Natural killer cell treated with Interleukin-12 subunit alpha and Interleukin-12 subunit beta and Interleukin-15 and Interleukin-18, amount 100 ng/mL, for 72 hours (primary cell): ENCODE measurements at regions not wholly inside any gene's neighbourhood (a gene's known extent, or its start where the extent isn't known, plus 50 kb on each side); places are given as distances from the start of the nearest gene placed in this dataset.
"Not testable (repeated sequence)": the region's sequence is repeated elsewhere in the genome, so short reads cannot be mapped to it uniquely, and the experiment has no call there.

Source experiments
- ATAC-seq, 2 donors: fragments of 150-1000 bp; cut with Tn5 transposase in 1 of 2; sonication (Bioruptor Pico), chemical (Tn5 transposase) in 1 of 2; 2 replicates each; pipeline ENCODE4 v1.10.0; 2021
- DNase-seq: peaks from one replicate; pipeline ENCODE4 v3.0.0; 2022; ENCODE audit warnings: low spot score
- H3K27ac Mint-ChIP-seq, 2 donors: 1 replicate in 1 of 2; 2 replicates in 1 of 2; pipeline ENCODE4 v1.8.0; 2022; ENCODE audit warnings: mixed read lengths in 2 of 2, mild to moderate bottlenecking in 1 of 2, moderate library complexity in 1 of 2
- H3K27me3 Mint-ChIP-seq, 2 donors: 1 replicate in 1 of 2; 2 replicates in 1 of 2; pipeline ENCODE4 v1.8.0; 2022; ENCODE audit warnings: mixed read lengths in 2 of 2
- H3K36me3 Mint-ChIP-seq: one replicate; pipeline ENCODE4 v1.8.0; 2022; ENCODE audit warnings: mixed read lengths
- H3K4me1 Mint-ChIP-seq, 2 donors: 1 replicate in 1 of 2; 2 replicates in 1 of 2; pipeline ENCODE4 v1.8.0; 2022; ENCODE audit warnings: low read depth in 2 of 2, mixed read lengths in 2 of 2, mild to moderate bottlenecking in 1 of 2
- H3K4me3 Mint-ChIP-seq: one replicate; pipeline ENCODE4 v1.8.0; 2022; ENCODE audit warnings: mixed read lengths
- H3K9me3 Mint-ChIP-seq: 2 replicates; pipeline ENCODE4 v1.8.0; 2022; ENCODE audit warnings: mixed read lengths

- ATAC-seq: no peak
- Mint-ChIP-seq H3K27me3 (no peaks in the 10 kb centered on the region), H3K27ac (no peak overlapping the region), H3K9me3 (peaks cover 25% of the 10 kb centered on the region), H3K36me3 (no peaks in the 10 kb centered on the region), H3K4me1 (no peaks in the 10 kb centered on the region), H3K4me3 (no peak overlapping the region)
- DNase-seq: no peak
Observed at GRCh38 chr4:66416425-66416824, 746.1 kb upstream of the EPHA5 start.

DNA sequence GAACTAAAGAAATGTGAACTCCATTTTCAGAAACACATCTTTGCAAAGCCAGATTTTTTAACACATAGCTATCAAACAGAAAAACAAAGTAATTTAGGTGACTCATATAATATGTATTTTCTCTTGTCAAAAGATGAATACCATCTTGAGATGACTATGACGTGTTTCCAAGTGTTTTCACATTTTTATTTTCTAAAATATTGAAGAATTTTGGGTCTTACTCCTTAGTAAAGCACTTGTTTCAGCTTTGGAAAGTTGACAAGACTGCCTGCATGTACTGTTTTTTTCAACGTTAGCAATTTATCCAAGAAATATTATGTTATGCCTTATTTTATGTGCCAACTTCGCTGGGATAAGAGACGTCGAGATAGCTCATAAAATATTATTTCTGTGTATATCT lies 733.9 kb upstream of the EPHA5 start:
- no peaks in the 10 kb centered on the region for H3K27me3 Mint-ChIP-seq
- no peak for DNase-seq
- H3K4me3 Mint-ChIP-seq: no peak overlapping the region
- peaks cover 3% of the 10 kb centered on the region for H3K9me3 Mint-ChIP-seq
- H3K4me1 Mint-ChIP-seq: no peaks in the 10 kb centered on the region
- no peak overlapping the region for H3K27ac Mint-ChIP-seq
- ATAC-seq: no peak
- H3K36me3 Mint-ChIP-seq: no peaks in the 10 kb centered on the region

GRCh38 chr4:66376921-66377320 lies 706.6 kb upstream of the EPHA5 start:
- Mint-ChIP-seq H3K4me1 (no peaks in the 10 kb centered on the region), H3K4me3 (no peak overlapping the region), H3K27ac (no peak overlapping the region), H3K36me3 (no peaks in the 10 kb centered on the region), H3K9me3 (peaks cover 15% of the 10 kb centered on the region), H3K27me3 (no peaks in the 10 kb centered on the region)
- DNase-seq (no peak), ATAC-seq (no peak)

DNA sequence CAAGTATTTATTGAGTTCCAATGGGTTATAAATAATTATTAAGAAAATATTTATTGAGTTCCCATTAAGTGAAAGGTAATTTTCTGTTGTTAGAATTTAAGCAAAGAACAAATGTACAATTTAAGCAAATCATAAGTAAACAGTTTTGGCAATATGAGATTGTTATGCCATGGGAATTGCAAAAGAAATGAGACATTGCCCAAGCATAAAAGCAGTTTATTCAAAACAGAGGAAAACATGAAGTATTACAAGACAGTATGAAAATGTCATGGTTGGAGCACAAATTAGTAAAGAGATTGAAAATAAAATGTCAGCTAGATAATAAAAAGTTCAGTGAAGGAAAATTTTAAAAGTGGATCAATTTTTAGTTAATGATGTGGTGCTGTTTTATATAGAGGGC lies 706.1 kb upstream of the EPHA5 start:
- Mint-ChIP-seq H3K9me3 (peaks cover 15% of the 10 kb centered on the region), H3K27ac (no peak overlapping the region)

DNA sequence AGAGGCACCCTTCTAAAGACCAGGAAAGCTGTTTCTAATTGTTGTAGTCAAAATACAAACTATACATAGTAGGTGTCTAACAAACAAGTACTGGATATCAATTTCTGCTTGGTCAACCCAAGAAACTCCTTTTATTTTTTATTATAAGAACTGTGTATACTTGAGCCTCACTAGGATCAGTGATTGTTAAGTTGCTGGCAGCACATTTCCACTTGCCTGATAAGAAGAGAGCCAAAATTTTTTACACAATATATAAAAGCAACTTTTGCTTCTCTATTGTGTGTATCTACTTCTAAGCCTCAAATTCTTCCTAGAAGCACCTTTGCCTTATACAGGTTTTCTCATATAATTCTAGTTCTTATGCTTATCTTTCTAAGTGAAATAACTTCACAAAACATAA lies 703.0 kb upstream of the EPHA5 start:
- H3K9me3 Mint-ChIP-seq: peaks cover 6% of the 10 kb centered on the region
- no peaks in the 10 kb centered on the region for H3K36me3 Mint-ChIP-seq
- DNase-seq: no peak
- no peak overlapping the region for H3K4me3 Mint-ChIP-seq
- no peaks in the 10 kb centered on the region for H3K4me1 Mint-ChIP-seq
- no peak overlapping the region for H3K27ac Mint-ChIP-seq
- no peaks in the 10 kb centered on the region for H3K27me3 Mint-ChIP-seq
- no peak for ATAC-seq

More for the DNA sequence above, 706.1 kb upstream of the EPHA5 start:
- no peaks in the 10 kb centered on the region for H3K27me3 Mint-ChIP-seq
- no peaks in the 10 kb centered on the region for H3K36me3 Mint-ChIP-seq
- no peak for ATAC-seq
- no peak overlapping the region for H3K4me3 Mint-ChIP-seq
- DNase-seq: no peak
- no peaks in the 10 kb centered on the region for H3K4me1 Mint-ChIP-seq

DNA sequence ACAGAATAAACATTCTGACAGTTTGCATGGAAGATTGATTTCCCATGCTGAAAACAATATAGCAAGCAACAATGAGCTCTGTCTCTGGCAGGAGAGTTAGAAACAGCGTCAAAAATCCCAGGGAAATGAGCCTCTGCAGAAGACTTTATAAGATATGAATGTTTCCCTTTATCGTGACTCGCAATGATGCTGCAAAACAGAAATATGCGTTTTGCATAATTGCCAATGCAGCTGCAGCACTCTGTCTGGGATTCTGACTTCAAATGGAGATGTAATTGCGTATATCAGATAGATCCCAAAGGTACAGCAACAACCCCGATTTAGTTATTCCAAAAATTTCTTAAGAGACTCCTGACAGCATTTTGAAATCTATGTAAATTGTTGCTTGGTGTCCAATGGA lies 702.4 kb upstream of the EPHA5 start:
- H3K4me1 Mint-ChIP-seq: no peaks in the 10 kb centered on the region

GRCh38 chr4:66367043-66367660 lies 696.9 kb upstream of the EPHA5 start:
- ATAC-seq (no peak), DNase-seq (no peak)
- Mint-ChIP-seq H3K36me3 (no peaks in the 10 kb centered on the region), H3K27me3 (no peaks in the 10 kb centered on the region), H3K4me3 (no peak overlapping the region), H3K9me3 (peaks cover 13% of the 10 kb centered on the region), H3K4me1 (no peaks in the 10 kb centered on the region), H3K27ac (no peak overlapping the region)

More for the DNA sequence above, 702.4 kb upstream of the EPHA5 start:
- no peak for ATAC-seq
- Mint-ChIP-seq H3K27ac (no peak overlapping the region), H3K4me3 (no peak overlapping the region), H3K36me3 (no peaks in the 10 kb centered on the region), H3K27me3 (no peaks in the 10 kb centered on the region), H3K9me3 (peaks cover 6% of the 10 kb centered on the region)
- no peak for DNase-seq

DNA sequence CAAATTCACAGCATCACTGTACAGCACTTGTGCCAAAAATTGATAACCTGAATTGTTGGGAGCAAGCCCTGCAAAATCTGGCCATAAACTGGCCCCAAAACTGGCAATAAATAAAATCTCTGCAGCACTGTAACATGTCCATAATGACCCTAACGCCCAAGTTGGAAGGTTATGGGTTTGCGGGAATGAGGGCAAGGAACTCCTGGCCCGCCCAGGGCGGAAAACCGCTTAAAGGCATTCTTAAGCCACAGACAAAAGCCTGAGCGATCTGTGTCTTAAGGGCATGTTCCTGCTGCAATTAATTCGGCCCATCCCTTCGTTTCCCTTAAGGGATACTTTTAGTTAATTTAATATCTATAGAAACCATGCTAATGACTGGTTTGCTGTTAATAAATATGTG lies 690.1 kb upstream of the EPHA5 start:
- DNase-seq, H3K9me3 Mint-ChIP-seq, H3K27ac Mint-ChIP-seq, H3K36me3 Mint-ChIP-seq, H3K4me1 Mint-ChIP-seq, ATAC-seq, H3K27me3 Mint-ChIP-seq, H3K4me3 Mint-ChIP-seq: not testable (repeated sequence)

- H3K4me1 Mint-ChIP-seq: no peaks in the 10 kb centered on the region
- H3K27ac Mint-ChIP-seq: no peak overlapping the region
- peaks cover 13% of the 10 kb centered on the region for H3K9me3 Mint-ChIP-seq
- no peak overlapping the region for H3K4me3 Mint-ChIP-seq
- ATAC-seq (no peak), DNase-seq (no peak)
- H3K36me3 Mint-ChIP-seq: peaks cover 6% of the 10 kb centered on the region
- no peaks in the 10 kb centered on the region for H3K27me3 Mint-ChIP-seq
Observed at GRCh38 chr4:66357316-66357715, 687.0 kb upstream of the EPHA5 start.

DNA sequence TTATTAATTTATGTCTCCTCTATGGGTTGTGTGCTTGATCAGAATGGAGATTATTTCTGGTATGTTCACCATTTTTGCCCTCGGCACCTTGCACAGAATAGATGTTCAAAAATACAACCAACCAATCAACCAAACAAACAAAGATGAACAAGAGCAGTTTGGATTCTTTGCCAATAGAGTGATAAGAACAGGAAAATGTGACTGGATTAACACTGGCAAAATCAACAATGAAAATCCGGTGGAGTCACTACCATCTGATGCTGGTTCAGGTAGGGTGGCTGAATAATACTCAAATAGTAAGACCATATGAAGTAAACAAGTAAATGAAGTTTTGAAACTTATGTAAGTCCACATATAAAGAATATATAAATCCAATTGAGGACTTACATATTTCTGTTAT lies 685.0 kb upstream of the EPHA5 start:
- no peak for DNase-seq
- H3K36me3 Mint-ChIP-seq: peaks cover 6% of the 10 kb centered on the region
- H3K4me3 Mint-ChIP-seq: no peak overlapping the region
- H3K27ac Mint-ChIP-seq: no peak overlapping the region
- peaks cover 17% of the 10 kb centered on the region for H3K9me3 Mint-ChIP-seq
- ATAC-seq: no peak
- H3K27me3 Mint-ChIP-seq: no peaks in the 10 kb centered on the region
- no peaks in the 10 kb centered on the region for H3K4me1 Mint-ChIP-seq

DNA sequence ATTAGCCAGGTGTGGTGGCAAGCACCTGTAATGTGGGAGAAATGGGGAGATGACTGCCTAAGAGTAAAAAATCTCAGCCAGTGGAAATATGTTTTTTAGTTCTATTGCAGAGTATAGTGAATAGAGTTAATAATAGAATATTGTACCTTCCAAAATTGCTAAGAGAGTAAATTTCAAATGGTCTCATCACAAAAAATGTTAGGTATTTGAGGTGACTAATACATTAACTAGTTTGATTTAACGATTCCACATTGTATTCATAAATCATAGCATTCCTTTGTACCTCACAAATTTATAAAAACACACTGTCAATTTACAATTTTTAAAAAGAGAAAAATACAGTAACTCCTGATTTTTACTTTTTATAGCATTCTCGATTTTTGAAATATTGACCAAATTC lies 681.5 kb upstream of the EPHA5 start:
- Mint-ChIP-seq H3K27me3 (no peaks in the 10 kb centered on the region), H3K36me3 (peaks cover 12% of the 10 kb centered on the region), H3K4me1 (no peaks in the 10 kb centered on the region), H3K9me3 (peaks cover 24% of the 10 kb centered on the region), H3K27ac (no peak overlapping the region), H3K4me3 (no peak overlapping the region)
- no peak for ATAC-seq
- DNase-seq: no peak

DNA sequence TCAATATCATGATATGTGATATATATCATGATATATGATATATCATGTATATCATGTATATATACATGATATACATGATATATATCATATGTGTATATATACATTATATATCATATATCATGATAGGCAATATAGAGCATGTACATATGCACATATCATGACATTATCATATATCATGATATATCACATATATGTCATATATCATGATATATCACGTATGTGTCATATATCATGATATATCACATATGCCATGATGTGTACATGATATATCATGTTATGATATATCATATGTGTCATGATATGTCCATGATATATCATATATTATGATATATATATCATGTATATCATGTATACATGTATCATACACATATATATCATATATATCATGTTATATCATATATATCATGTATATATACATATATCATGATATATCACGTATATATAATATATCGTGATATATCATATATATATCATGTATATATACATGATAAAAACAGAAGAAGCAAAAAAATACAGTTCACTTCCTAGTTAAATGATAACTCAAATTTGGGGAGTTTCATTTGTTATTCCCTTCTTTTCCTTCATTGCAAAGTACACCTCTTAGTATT lies 670.1 kb upstream of the EPHA5 start:
- H3K4me1 Mint-ChIP-seq: no peaks in the 10 kb centered on the region
- no peaks in the 10 kb centered on the region for H3K27me3 Mint-ChIP-seq
- no peaks in the 10 kb centered on the region for H3K36me3 Mint-ChIP-seq
- no peak for ATAC-seq
- H3K27ac Mint-ChIP-seq: no peak overlapping the region
- DNase-seq: no peak
- no peaks in the 10 kb centered on the region for H3K9me3 Mint-ChIP-seq
- no peak overlapping the region for H3K4me3 Mint-ChIP-seq

DNA sequence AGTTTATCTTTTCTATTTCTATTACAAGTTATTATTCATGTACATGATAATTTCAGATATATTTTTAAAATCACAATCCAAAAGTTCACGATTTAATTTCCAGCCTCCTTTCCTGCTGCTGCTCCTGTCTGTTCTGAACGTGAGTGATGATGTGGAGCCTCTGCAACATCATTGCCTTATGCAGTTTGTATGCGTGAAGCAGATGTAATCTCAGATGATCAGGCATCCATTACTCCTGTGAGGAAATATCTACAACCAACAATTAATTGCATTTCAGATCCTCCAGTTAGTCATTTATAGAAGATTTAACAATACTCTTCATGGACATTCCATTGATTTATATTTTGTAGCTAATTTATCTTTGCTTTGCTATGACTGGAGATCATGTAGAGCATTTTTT lies 668.7 kb upstream of the EPHA5 start:
- DNase-seq (no peak), ATAC-seq (no peak)
- Mint-ChIP-seq H3K4me3 (no peak overlapping the region), H3K27me3 (no peaks in the 10 kb centered on the region), H3K9me3 (peaks cover 5% of the 10 kb centered on the region), H3K36me3 (no peaks in the 10 kb centered on the region), H3K27ac (no peak overlapping the region), H3K4me1 (no peaks in the 10 kb centered on the region)

DNA sequence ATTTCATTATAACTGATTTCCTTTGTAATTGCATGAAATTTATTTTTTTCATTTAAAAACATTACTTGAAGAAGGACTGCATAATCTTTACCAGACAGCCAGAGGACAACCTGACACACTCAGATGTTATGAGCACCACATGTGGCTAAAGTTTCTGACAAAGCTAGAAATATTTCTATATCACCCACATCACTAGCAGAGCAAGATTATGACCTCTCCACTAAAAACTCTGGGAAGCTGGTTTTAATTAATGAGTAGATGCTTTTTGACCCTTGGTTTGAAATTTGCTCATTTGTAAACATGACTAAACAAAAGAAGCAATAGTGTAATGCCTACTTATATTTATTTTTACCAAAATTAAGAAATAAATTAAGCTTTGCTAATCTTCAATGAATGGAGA lies 661.5 kb upstream of the EPHA5 start:
- no peak overlapping the region for H3K4me3 Mint-ChIP-seq
- DNase-seq: no peak
- H3K27ac Mint-ChIP-seq: no peak overlapping the region
- no peaks in the 10 kb centered on the region for H3K36me3 Mint-ChIP-seq
- H3K27me3 Mint-ChIP-seq: no peaks in the 10 kb centered on the region
- H3K4me1 Mint-ChIP-seq: no peaks in the 10 kb centered on the region
- peaks cover 11% of the 10 kb centered on the region for H3K9me3 Mint-ChIP-seq
- no peak for ATAC-seq

- H3K27ac Mint-ChIP-seq: no peak overlapping the region
- no peaks in the 10 kb centered on the region for H3K27me3 Mint-ChIP-seq
- H3K4me1 Mint-ChIP-seq: no peaks in the 10 kb centered on the region
- no peak overlapping the region for H3K4me3 Mint-ChIP-seq
- H3K9me3 Mint-ChIP-seq: peaks cover 11% of the 10 kb centered on the region
- ATAC-seq (no peak), DNase-seq (no peak)
- no peaks in the 10 kb centered on the region for H3K36me3 Mint-ChIP-seq
Observed at GRCh38 chr4:66330125-66330524, 659.8 kb upstream of the EPHA5 start.
